Smooth muscle cell (in vitro differentiated cells): ENCODE measurements at regions not wholly inside any gene's neighbourhood (a gene's known extent, or its start where the extent isn't known, plus 50 kb on each side); places are given as distances from the start of the nearest gene placed in this dataset.

ENCODE experiments used
- DNase-seq: peaks from one replicate; lab custom pipeline; 2025; ENCODE audit not compliant: unreplicated experiment; lab: John Stamatoyannopoulos, UW
- H2AFZ ChIP-seq: fragments of 200-600 bp; sonication (generic); 2 replicates; pipeline ENCODE4 v1.6.0; 2016; ENCODE audit warnings: antibody characterized with exemption, low read depth, mild to moderate bottlenecking
- H3F3A ChIP-seq: fragments of 200-600 bp; sonication (generic); 2 replicates; pipeline ENCODE4 v1.6.0; 2017; ENCODE audit warnings: antibody characterized with exemption, low read depth
- H3K27ac ChIP-seq: fragments of 200-600 bp; sonication (generic); 2 replicates; pipeline ENCODE4 v1.5.1; 2016; ENCODE audit warnings: low read depth, mild to moderate bottlenecking
- H3K27me3 ChIP-seq: fragments of 200-600 bp; sonication (generic); 2 replicates; pipeline ENCODE4 v1.6.1; 2016; ENCODE audit warnings: low read depth, mild to moderate bottlenecking
- H3K36me3 ChIP-seq: fragments of 200-600 bp; sonication (generic); 2 replicates; pipeline ENCODE4 v1.5.1; 2016; ENCODE audit warnings: low read depth
- H3K4me1 ChIP-seq: fragments of 200-600 bp; sonication (generic); 2 replicates; pipeline ENCODE4 v1.5.1; 2016; ENCODE audit warnings: low read depth
- H3K4me2 ChIP-seq: fragments of 200-600 bp; sonication (generic); 2 replicates; pipeline ENCODE4 v1.6.0; 2016; ENCODE audit warnings: mild to moderate bottlenecking
- H3K4me3 ChIP-seq: fragments of 200-600 bp; sonication (generic); 2 replicates; pipeline ENCODE4 v1.5.1; 2016; ENCODE audit warnings: mild to moderate bottlenecking
- H3K79me2 ChIP-seq: fragments of 200-600 bp; sonication (generic); 2 replicates; pipeline ENCODE4 v1.6.0; 2016; ENCODE audit warnings: low read depth, mild to moderate bottlenecking
- H3K9ac ChIP-seq: fragments of 200-600 bp; sonication (generic); 2 replicates; pipeline ENCODE4 v1.6.0; 2016; ENCODE audit warnings: low read depth
- H3K9me3 ChIP-seq: fragments of 200-600 bp; sonication (generic); replicated peaks from 2 replicates; pipeline ENCODE4 v1.5.1; 2016; ENCODE audit warnings: low read depth
- H4K20me1 ChIP-seq: fragments of 200-600 bp; sonication (generic); 2 replicates; pipeline ENCODE4 v1.6.0; 2016; ENCODE audit warnings: low read depth
- WGBS: methylation state at CpG from one replicate; pipeline ENCODE4 v1.1.7; 2016; ENCODE audit warnings: low lambda C conversion rate; 5-methylcytosine and 5-hydroxymethylcytosine counted together
- TF ChIP-seq, protein P1 (sequence below): fragments of 200-600 bp; sonication (generic); IDR thresholded peaks from 2 replicates; pipeline ENCODE4 v1.5.1; 2017; ENCODE audit warnings: borderline replicate concordance, mild to moderate bottlenecking, antibody characterized with exemption; ENCODE audit not compliant: insufficient read depth, poor library complexity, severe bottlenecking

DNA sequence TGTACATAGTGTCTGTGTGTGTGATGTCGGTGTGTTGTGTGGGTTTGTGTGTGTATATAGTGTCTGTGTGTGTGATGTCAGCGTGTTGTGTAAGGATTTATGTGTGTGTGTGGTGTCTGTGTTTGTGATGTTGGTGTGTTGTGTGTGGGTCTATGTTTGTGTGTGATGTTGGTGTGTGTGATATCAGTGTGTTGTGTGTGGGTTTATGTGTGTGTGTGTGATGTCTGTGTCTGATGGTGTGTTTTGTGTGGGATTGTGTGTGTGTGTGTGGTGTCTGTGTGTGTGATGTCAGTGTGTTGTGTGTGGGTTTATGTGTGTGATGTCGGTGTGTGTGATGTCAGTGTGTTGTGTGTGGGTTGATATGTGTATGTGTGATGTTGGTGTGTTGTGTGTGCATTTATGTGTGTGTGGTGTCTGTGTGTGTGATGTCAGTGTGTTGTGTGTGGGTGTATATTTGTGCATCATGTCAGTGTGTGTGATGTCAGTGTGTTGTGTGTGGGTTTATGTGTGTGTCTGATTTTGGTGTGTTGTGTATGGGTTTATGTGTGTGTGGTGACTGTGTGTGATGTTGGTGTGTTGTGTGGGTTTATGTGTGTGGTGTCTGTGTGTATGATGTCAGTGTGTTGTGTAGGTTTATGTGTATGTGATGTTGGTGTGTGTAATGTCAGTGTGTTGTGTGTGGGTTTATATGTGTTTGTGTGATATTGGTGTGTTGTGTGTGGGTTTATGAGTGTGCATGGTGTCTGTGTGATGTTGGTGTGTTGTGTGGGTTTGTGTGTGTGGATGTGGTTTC lies 102.4 kb upstream of the CD93 start:
- no peak overlapping the region for H3K4me2 ChIP-seq
- no peaks in the 10 kb centered on the region for H3K9me3 ChIP-seq
- no peaks in the 10 kb centered on the region for H3K4me1 ChIP-seq
- WGBS = 91% methylated on average over 3 of the region's 3 CpGs
- H3K79me2 ChIP-seq = no peaks in the 10 kb centered on the region
- DNase-seq = no peak
- H3K36me3 ChIP-seq = no peaks in the 10 kb centered on the region
- no peak overlapping the region for H2AFZ ChIP-seq
- H3F3A ChIP-seq = no peaks in the 10 kb centered on the region
- TF ChIP-seq, protein P1, sequence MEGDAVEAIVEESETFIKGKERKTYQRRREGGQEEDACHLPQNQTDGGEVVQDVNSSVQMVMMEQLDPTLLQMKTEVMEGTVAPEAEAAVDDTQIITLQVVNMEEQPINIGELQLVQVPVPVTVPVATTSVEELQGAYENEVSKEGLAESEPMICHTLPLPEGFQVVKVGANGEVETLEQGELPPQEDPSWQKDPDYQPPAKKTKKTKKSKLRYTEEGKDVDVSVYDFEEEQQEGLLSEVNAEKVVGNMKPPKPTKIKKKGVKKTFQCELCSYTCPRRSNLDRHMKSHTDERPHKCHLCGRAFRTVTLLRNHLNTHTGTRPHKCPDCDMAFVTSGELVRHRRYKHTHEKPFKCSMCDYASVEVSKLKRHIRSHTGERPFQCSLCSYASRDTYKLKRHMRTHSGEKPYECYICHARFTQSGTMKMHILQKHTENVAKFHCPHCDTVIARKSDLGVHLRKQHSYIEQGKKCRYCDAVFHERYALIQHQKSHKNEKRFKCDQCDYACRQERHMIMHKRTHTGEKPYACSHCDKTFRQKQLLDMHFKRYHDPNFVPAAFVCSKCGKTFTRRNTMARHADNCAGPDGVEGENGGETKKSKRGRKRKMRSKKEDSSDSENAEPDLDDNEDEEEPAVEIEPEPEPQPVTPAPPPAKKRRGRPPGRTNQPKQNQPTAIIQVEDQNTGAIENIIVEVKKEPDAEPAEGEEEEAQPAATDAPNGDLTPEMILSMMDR = no peak
- H4K20me1 ChIP-seq = no peaks in the 10 kb centered on the region
- H3K9ac ChIP-seq = no peak overlapping the region
- no peak overlapping the region for H3K27ac ChIP-seq
- H3K4me3 ChIP-seq = no peak overlapping the region
- H3K27me3 ChIP-seq = no peaks in the 10 kb centered on the region

DNA sequence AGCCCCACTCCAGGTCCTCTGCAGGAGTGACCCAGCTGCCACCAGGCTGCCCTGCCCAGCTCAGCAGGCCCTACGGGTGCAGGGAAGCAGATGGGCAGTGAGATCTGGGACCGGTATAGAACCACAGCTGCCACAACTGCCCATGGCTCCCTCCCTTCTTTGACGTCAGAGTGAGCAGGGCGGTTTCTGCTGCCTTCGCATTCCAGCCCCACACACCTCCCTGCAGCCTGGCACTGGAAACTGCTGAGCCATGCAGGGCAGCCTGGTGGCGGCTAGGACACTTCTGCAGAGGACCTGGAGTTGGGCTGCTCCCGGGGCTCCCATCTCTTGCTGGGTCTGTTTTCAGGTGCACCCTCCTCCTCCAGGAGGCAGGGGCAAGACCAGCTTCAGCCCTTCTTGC lies 101.6 kb upstream of the CD93 start:
- no peak overlapping the region for H3K4me2 ChIP-seq
- no peak overlapping the region for H3K4me3 ChIP-seq

DNA sequence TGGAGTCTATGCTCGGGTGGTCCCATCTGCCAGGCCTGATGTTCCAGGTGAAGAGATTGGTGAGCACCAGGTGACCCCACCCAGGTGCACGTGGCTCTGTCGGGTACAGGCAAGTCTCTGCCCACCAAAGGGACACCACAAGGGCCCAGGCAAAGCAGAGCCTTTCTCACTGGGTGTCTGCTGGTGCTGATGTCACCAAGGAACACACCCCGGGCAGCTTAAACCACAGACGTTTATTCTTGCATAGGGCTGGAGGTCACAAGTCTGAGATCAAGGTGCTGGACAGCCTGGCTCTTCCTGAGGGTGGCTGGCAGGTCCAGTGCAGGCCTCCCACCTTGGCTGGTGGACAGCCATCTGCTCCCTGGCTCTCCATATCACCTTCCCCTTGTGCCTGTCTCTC lies 100.7 kb upstream of the CD93 start:
- Histone ChIP-seq H3K27me3 (no peaks in the 10 kb centered on the region), H3K79me2 (no peaks in the 10 kb centered on the region), H3K4me2 (no peak overlapping the region), H2AFZ (no peak overlapping the region), H3K27ac (no peak overlapping the region), H3K36me3 (no peaks in the 10 kb centered on the region), H3F3A (no peaks in the 10 kb centered on the region), H3K4me1 (no peaks in the 10 kb centered on the region), H4K20me1 (no peaks in the 10 kb centered on the region), H3K9ac (no peak overlapping the region), H3K9me3 (no peaks in the 10 kb centered on the region), H3K4me3 (no peak overlapping the region)
- TF ChIP-seq, protein P1 = no peak
- 94% methylated on average over 5 of the region's 5 CpGs for WGBS
- no peak for DNase-seq

More for the DNA sequence above, 101.6 kb upstream of the CD93 start:
- TF ChIP-seq, protein P1 = no peak
- DNase-seq = no peak
- WGBS = 91% methylated on average over 7 of the region's 7 CpGs
- Histone ChIP-seq H3K27ac (no peak overlapping the region), H3K79me2 (no peaks in the 10 kb centered on the region), H2AFZ (no peak overlapping the region), H4K20me1 (no peaks in the 10 kb centered on the region), H3K9ac (no peak overlapping the region), H3F3A (no peaks in the 10 kb centered on the region), H3K27me3 (no peaks in the 10 kb centered on the region), H3K9me3 (no peaks in the 10 kb centered on the region), H3K4me1 (no peaks in the 10 kb centered on the region), H3K36me3 (no peaks in the 10 kb centered on the region)

DNA sequence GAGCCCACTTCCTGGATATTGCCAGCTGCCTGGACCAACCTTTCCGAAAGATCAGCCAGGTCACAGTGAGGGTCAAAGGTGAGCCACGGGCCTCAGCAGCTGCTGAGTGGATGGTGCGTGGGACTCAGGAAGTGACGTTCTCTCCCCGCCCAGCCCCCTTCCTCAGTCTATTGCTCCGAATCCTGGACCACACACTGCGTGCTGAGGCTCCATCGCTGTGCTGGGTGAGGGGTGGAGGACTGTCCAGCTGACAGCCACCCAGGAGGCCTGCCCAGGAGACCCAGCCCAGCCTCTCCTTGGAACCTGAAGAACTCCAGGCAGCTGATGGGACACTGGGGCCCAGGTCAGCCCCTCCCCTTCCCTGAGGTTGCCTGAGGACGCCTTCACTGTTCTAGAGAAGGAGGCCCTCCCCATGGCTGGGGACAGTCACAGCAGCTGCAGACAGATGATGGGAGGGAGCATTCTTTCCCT lies 94.4 kb upstream of the CD93 start:
- H3K4me3 ChIP-seq = no peak overlapping the region
- H2AFZ ChIP-seq = no peak overlapping the region
- no peak overlapping the region for H3K27ac ChIP-seq
- WGBS = 89% methylated on average over 9 of the region's 9 CpGs
- H3K4me1 ChIP-seq = no peaks in the 10 kb centered on the region
- DNase-seq = no peak
- no peaks in the 10 kb centered on the region for H4K20me1 ChIP-seq
- H3F3A ChIP-seq = no peaks in the 10 kb centered on the region
- TF ChIP-seq, protein P1 = no peak
- H3K36me3 ChIP-seq = no peaks in the 10 kb centered on the region
- no peak overlapping the region for H3K9ac ChIP-seq
- H3K4me2 ChIP-seq = no peak overlapping the region
- H3K9me3 ChIP-seq = no peaks in the 10 kb centered on the region
- H3K27me3 ChIP-seq = peaks cover 12% of the 10 kb centered on the region
- H3K79me2 ChIP-seq = no peaks in the 10 kb centered on the region
